KOPT-K1 (cell line): ENCODE measurements at regions not wholly inside any gene's neighbourhood (a gene's known extent, or its start where the extent isn't known, plus 50 kb on each side); places are given as distances from the start of the nearest gene placed in this dataset.
A peak's percentile ranks its signal among the peaks of the same experiment; 100 is the strongest.
"Not testable (repeated sequence)": the region's sequence is repeated elsewhere in the genome, so short reads cannot be mapped to it uniquely, and the experiment has no call there.

ENCODE experiments used
- H3K27ac ChIP-seq: fragments of 200-600 bp; sonication (generic); 2 replicates; pipeline ENCODE4 v1.5.1; 2016; ENCODE audit warnings: antibody characterized with exemption, mild to moderate bottlenecking, low read depth, low read length; ENCODE audit not compliant: poor library complexity, severe bottlenecking
- H3K36me3 ChIP-seq: fragments of 200-600 bp; sonication (generic); 2 replicates; pipeline ENCODE4 v1.5.1; 2017; ENCODE audit warnings: antibody characterized with exemption, mild to moderate bottlenecking, low read length, moderate library complexity; ENCODE audit not compliant: insufficient read depth
- H3K9me3 ChIP-seq: fragments of 200-600 bp; sonication (generic); 2 replicates; pipeline ENCODE4 v1.5.1; 2017; ENCODE audit warnings: antibody characterized with exemption, low read length, mild to moderate bottlenecking; ENCODE audit not compliant: insufficient read depth, poor library complexity, severe bottlenecking

DNA sequence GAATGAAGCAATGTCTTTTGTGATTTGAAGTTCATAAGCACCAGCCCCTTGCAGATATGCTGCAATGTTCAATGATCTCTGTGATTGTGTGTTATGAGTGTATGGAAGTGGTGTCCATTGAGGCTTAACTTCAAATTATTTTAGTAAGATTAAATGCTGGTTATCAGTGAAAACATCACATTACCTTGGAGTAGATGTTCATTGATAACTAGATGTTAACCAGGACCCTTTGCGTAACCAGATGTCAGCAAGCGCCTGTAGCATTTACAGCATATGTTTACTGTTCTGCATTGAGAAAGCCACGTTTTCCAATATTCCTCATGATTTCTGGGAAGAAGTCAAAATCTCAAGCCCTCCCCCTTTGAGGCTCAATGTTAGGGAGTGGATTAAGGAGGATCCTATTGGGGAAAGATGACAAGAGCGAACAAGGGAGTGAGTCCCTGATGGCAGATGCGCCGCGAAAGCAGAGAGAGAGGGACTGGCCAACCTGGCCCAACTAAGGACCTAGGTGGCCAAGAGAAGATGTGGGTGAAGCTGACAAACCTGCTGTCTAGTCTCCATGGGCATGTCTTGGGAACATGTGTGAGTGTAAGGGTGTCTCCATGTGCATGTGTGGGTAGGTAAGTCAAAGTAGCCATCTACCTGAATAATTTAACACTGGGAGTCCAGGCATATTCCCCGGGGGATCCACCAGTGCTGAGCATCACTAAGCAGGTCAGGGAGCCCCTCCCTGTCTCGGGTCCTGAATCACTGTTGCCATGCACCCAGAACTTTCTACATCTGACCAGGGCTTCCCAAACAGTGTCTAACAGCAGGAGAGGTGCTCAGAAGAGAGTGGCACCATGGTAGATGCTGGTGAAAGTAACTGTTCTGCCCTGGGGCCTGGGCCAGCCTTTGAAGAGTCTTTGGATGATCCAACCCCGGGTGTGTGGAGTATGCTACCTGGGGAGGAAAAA is 141.6 kb upstream of the GDF10 start:
- no peak overlapping the region for H3K27ac ChIP-seq
- H3K9me3 ChIP-seq = peaks cover 11% of the 10 kb centered on the region
- no peaks in the 10 kb centered on the region for H3K36me3 ChIP-seq

GRCh38 chr10:47159361-47160260 is 140.4 kb upstream of the GDF10 start:
- peaks cover 7% of the 10 kb centered on the region for H3K9me3 ChIP-seq
- H3K27ac ChIP-seq = no peak overlapping the region
- H3K36me3 ChIP-seq = no peaks in the 10 kb centered on the region

- Histone ChIP-seq H3K36me3 (no peaks in the 10 kb centered on the region), H3K27ac (no peak overlapping the region), H3K9me3 (no peaks in the 10 kb centered on the region)
These were observed 139.6 kb upstream of the GDF10 start for GRCh38 chr10:47160261-47160908.

DNA sequence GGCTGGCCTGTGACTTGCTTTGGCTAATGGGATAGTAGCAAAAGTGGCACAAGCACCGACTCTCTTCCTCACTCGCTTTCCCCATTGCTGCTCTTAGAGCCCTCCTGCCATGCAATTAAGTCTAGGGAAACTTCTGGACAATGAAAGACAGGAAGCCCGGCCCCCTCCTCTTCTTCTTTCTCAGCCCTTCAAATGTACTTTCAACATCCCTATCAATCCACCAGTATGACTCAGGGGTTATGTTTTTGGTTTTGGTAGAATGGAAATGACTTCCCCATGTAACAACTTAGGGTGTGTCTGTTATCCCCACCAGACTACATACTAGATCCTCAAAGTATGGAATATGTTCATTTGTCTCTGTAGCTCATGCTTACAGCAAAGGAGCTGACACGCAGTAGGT is 139.0 kb upstream of the GDF10 start:
- H3K36me3 ChIP-seq = no peaks in the 10 kb centered on the region
- no peak overlapping the region for H3K27ac ChIP-seq
- H3K9me3 ChIP-seq = no peaks in the 10 kb centered on the region

- Histone ChIP-seq H3K9me3 (no peaks in the 10 kb centered on the region), H3K27ac (no peak overlapping the region), H3K36me3 (no peaks in the 10 kb centered on the region)
These were observed 138.5 kb upstream of the GDF10 start for GRCh38 chr10:47161465-47161864.

GRCh38 chr10:47164126-47164799 is 135.7 kb upstream of the GDF10 start:
- H3K9me3 ChIP-seq = no peaks in the 10 kb centered on the region
- H3K27ac ChIP-seq = peak overlapping the region; percentile 94
- no peaks in the 10 kb centered on the region for H3K36me3 ChIP-seq

- Histone ChIP-seq H3K27ac (peak overlapping the region; percentile 94), H3K9me3 (no peaks in the 10 kb centered on the region), H3K36me3 (no peaks in the 10 kb centered on the region)
These were observed 135.2 kb upstream of the GDF10 start for GRCh38 chr10:47164800-47165128.

GRCh38 chr10:47165168-47165710 is 134.8 kb upstream of the GDF10 start:
- Histone ChIP-seq H3K36me3 (no peaks in the 10 kb centered on the region), H3K27ac (peak overlapping the region; percentile 94), H3K9me3 (no peaks in the 10 kb centered on the region)

DNA sequence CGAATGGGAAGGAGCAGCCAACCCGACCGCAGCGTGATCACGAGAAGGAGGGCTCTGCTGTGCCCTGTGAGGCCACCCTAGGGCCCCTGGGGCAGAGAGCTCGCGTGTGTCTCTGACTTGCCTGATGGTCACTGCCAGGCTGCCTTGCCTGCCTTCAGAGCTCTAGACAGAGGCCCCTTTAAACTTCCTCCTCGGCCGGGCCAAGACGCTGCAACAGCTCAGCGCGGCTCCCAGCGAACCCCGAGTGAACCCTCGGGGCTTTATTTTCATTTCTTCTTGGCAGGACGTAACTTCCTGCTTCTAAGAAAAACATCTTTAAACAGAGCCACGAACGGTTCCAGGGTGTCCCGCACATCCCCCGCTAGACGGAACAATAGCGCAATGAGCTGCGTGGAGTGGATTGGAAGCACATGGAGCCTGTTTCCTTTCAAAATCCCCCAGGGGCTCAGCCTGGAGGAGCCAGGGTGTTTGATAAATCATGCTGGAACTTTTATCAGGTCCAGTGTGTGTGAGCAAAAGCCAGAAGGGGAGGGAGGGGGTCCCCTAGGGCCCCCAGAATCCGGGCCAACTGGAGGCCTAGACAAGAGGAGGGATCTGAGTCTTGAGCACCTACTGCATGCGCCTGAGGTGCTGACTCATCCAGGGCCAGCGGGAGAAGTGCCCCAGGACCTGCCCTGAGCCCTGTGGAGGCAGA is 134.1 kb upstream of the GDF10 start:
- Histone ChIP-seq H3K27ac (peak overlapping the region; percentile 94), H3K9me3 (no peaks in the 10 kb centered on the region), H3K36me3 (no peaks in the 10 kb centered on the region)

- no peaks in the 10 kb centered on the region for H3K36me3 ChIP-seq
- peak overlapping the region; percentile 94 for H3K27ac ChIP-seq
- no peaks in the 10 kb centered on the region for H3K9me3 ChIP-seq
These were observed 133.6 kb upstream of the GDF10 start for GRCh38 chr10:47166405-47166777.

DNA sequence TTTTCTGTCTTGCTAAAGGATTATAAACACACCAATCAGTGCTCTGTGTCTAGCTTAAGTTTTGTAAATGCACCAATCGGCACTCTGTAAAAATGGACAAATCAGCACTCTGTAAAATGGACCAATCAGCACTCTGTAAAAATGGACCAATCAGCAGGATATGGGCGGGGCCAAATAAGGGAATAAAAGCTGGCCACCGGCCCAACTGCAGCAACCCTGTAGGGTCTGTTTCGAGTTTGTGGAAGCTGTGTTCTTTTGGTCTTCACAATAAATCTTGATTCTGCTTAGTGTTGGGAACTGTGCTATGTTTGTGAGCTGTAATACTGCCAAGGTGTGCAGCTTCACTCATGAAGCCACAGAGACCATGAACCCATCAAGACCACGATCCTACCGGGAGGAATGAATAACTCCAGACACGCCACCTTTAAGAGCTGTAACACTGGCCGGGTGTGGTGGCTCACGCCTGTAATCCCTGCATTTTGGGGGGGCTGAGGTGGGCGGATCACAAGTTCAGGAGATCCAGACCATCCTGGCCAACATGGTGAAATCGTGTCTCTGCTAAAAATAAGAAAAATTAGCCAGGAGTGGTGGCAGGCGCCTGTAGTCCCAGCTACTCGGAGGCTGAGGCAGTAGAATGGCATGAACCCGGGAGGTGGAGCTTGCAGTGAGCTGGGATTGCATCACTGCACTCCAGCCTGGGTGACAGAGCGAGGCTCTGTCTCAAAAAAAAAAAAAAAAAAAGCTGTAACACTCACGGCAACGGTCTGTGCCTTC is 133.0 kb upstream of the GDF10 start:
- H3K36me3 ChIP-seq, H3K9me3 ChIP-seq: not testable (repeated sequence)
- peak overlapping the region; percentile 94 for H3K27ac ChIP-seq

- Histone ChIP-seq H3K27ac (no peak overlapping the region), H3K36me3 (no peaks in the 10 kb centered on the region)
These were observed 132.4 kb upstream of the GDF10 start for GRCh38 chr10:47167591-47167990.

DNA sequence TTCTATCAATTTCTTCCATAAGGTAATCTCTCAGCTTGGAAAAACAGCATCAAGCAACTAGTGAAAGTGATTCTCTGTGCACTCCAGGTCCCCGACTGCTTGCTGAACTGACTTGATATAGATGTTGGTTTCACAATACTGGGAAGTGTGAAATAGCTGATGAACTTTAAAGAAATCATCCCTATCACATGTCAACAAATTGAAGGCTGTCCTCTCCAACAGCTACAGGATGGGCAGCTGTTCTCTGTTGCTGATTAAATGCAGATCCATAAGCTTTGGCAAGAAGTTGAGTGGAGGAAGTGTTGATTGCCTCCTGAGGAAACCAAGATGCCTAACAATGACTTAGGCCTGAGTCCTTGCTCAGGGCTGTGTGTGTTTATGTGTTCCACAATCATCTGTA is 130.4 kb upstream of the GDF10 start:
- Histone ChIP-seq H3K36me3 (no peaks in the 10 kb centered on the region), H3K9me3 (no peaks in the 10 kb centered on the region), H3K27ac (no peak overlapping the region)

More at GRCh38 chr10:47167591-47167990, 132.4 kb upstream of the GDF10 start:
- no peaks in the 10 kb centered on the region for H3K9me3 ChIP-seq
